Pancreas (tissue), 10 donors: ENCODE measurements at regions not wholly inside any gene's neighbourhood (a gene's known extent, or its start where the extent isn't known, plus 50 kb on each side); places are given as distances from the start of the nearest gene placed in this dataset.

ENCODE experiments used
- ATAC-seq, 4 donors: fragments of 200-7000 bp; cut with Tn5 transposase; one replicate each; pipeline versions ENCODE4 v1.8.0 to v1.9.1; 2020; ENCODE audit warnings: mild to moderate bottlenecking in 4 of 4, moderate library complexity in 4 of 4
- DNase-seq, 6 donors: peaks; one replicate each; pipeline ENCODE4 v3.0.0-alpha.2; 2020
- FAIRE-seq: peaks from 2 replicates; lab custom pipeline; 2012; peaks lifted over from hg19 to GRCh38; lab: Jason Lieb, UNC
- H3K27ac ChIP-seq, 4 donors: fragments of 200-600 bp; sonication (generic); 1 replicate in 3 of 4; 2 replicates in 1 of 4; pipeline versions ENCODE4 v1.5.0 to v1.8.0; 2020
- H3K27me3 ChIP-seq, 4 donors: fragments of 200-600 bp; one replicate each; pipeline ENCODE4 v1.8.0; 2021
- H3K36me3 ChIP-seq, 3 donors: fragments of 200-600 bp; sonication (generic) in 1 of 3; one replicate each; pipeline versions ENCODE4 v1.5.0 to v1.8.0; 2020 to 2021
- H3K4me1 ChIP-seq, 3 donors: fragments of 200-600 bp; one replicate each; pipeline ENCODE4 v1.8.0; 2021
- H3K4me3 ChIP-seq, 4 donors: fragments of 200-600 bp; sonication (generic) in 2 of 4; one replicate each; pipeline versions ENCODE4 v1.5.0 to v1.8.0; 2020 to 2021
- H3K9me3 ChIP-seq, 4 donors: fragments of 200-600 bp; one replicate each; pipeline ENCODE4 v1.8.0; 2021
- CTCF ChIP-seq, 4 donors: fragments of 200-600 bp; sonication (generic) in 3 of 4; IDR thresholded peaks; one replicate each; pipeline versions ENCODE4 v1.5.0 to v1.8.0; 2021; ENCODE audit warnings: antibody characterized with exemption in 4 of 4
- WGBS, 2 donors: extraction: QIAGEN DNeasy Blood & Tissue Kit; methylation state at CpG; one replicate each; pipeline ENCODE4 v1.1.7; 2013; 5-methylcytosine and 5-hydroxymethylcytosine counted together
- intact Hi-C, 3 donors: fragments of 100-400 bp; cut with DNase I; formaldehyde crosslinking; loops; one replicate each; pipeline versions ENCODE4 v1.11.1 to v1.14.2; 2022
- donor health status: healthy with polysubstance abuse.
- donor health status: DM: no; HTN: no; CAD: no; lungs with moderate emphysema.
- donor health status: DM: no; HTN: no; CAD: no.
- donor health status: control.
- donor health status: control.
- donor health status: Bipolar disorder and iron deficiency.
- donor health status: DM: yes; HTN: yes; CAD: no.
- donor health status: DM: no; HTN: no; CAD: no.
- donor health status: DM: no; HTN: no; CAD: no.
- donor health status: DM: yes; HTN: yes; CAD: no.

- Histone ChIP-seq H3K9me3 (no peaks in the 10 kb centered on the region), H3K36me3 (no peaks in the 10 kb centered on the region), H3K4me3 (no peak overlapping the region), H3K4me1 (no peaks in the 10 kb centered on the region), H3K27ac (no peak overlapping the region), H3K27me3 (no peaks in the 10 kb centered on the region)
- DNase-seq (no peak), ATAC-seq (peak in 3 of 4 donors; percentile 44 to 66 (median 62)), FAIRE-seq (no peak)
- TF ChIP-seq CTCF (IDR thresholded peaks at IDR 0.05): no peak
- intact Hi-C loops: no loop called here
Measured at GRCh38 chr15:72835294-72835890, 51.8 kb upstream of the ADPGK start.

GRCh38 chr15:72833561-72833960 lies 50.0 kb upstream of the ADPGK start:
- no peak overlapping the region for H3K4me3 ChIP-seq
- 38 to 44% methylated on average over 2 of the region's 2 CpGs for WGBS, 2 donors
- H3K4me1 ChIP-seq: no peaks in the 10 kb centered on the region
- no peaks in the 10 kb centered on the region for H3K9me3 ChIP-seq
- no peak for DNase-seq
- no peak for ATAC-seq
- H3K27ac ChIP-seq: no peak overlapping the region
- no peak for TF ChIP-seq CTCF (IDR thresholded peaks at IDR 0.05)
- FAIRE-seq: no peak
- intact Hi-C loops: no loop called here
- no peaks in the 10 kb centered on the region for H3K36me3 ChIP-seq
- H3K27me3 ChIP-seq: no peaks in the 10 kb centered on the region
